ENCODE measurements at regions not wholly inside any gene's neighbourhood (a gene's known extent, or its start where the extent isn't known, plus 50 kb on each side); places are given as distances from the start of the nearest gene placed in this dataset.

- Histone ChIP-seq H3K27me3 (no peaks in the 10 kb centered on the region), H3K4me1 (peaks cover 18% of the 10 kb centered on the region), H3K36me3 (no peaks in the 10 kb centered on the region), H3K4me3 (no peak overlapping the region), H3K4me2 (no peak overlapping the region), H3K79me2 (ENCODE audit: low read depth) (no peaks in the 10 kb centered on the region), H3F3A (ENCODE audit: low read depth) (peaks cover 19% of the 10 kb centered on the region), H4K20me1 (ENCODE audit: low read depth) (no peaks in the 10 kb centered on the region), H2AFZ (replicated peaks) (no peak overlapping the region), H3K9me3 (ENCODE audit: low read depth) (no peaks in the 10 kb centered on the region), H3K27ac (no peak overlapping the region), H3K9ac (no peak overlapping the region)
- TF ChIP-seq EZH2 (IDR thresholded peaks at IDR 0.05) (no peak), CTCF (IDR thresholded peaks at IDR 0.05) (no peak), EZH2phosphoT487 (IDR thresholded peaks at IDR 0.05) (no peak)
- Mint-ChIP-seq H3K9me3 (no peaks in the 10 kb centered on the region), H3K36me3 (no peaks in the 10 kb centered on the region), H3K4me1 (peaks cover 10% of the 10 kb centered on the region), H3K27ac (no peak overlapping the region), H3K27me3 (ENCODE audit: insufficient read depth, low read depth) (peaks cover 2% of the 10 kb centered on the region), H3K4me3 (no peak overlapping the region)
- DNase-seq (ENCODE audit: low spot score) = no peak
Observed at GRCh38 chr20:11976966-11977365, 59.3 kb downstream of the BTBD3 start.

- H3K27me3 Mint-ChIP-seq (ENCODE audit: insufficient read depth, low read depth) = peaks cover 2% of the 10 kb centered on the region
- no peak overlapping the region for H3K9ac ChIP-seq
- no peaks in the 10 kb centered on the region for H3K27me3 ChIP-seq
Observed at GRCh38 chr20:11978496-11978895, 60.8 kb downstream of the BTBD3 start.

GRCh38 chr20:11979306-11979990 is 61.8 kb downstream of the BTBD3 start:
- no peak overlapping the region for H3K27ac Mint-ChIP-seq
- Histone ChIP-seq H3K27me3 (no peaks in the 10 kb centered on the region), H3K9me3 (ENCODE audit: low read depth) (no peaks in the 10 kb centered on the region), H3K4me1 (peaks cover 18% of the 10 kb centered on the region), H3K9ac (no peak overlapping the region), H3K4me2 (peak overlapping the region; percentile 48), H2AFZ (replicated peaks) (no peak overlapping the region), H4K20me1 (ENCODE audit: low read depth) (no peaks in the 10 kb centered on the region), H3K36me3 (no peaks in the 10 kb centered on the region), H3K27ac (peak overlapping the region; percentile 38), H3K4me3 (no peak overlapping the region), H3F3A (ENCODE audit: low read depth) (peaks cover 19% of the 10 kb centered on the region), H3K79me2 (ENCODE audit: low read depth) (no peaks in the 10 kb centered on the region)
- no peak overlapping the region for H3K4me3 Mint-ChIP-seq
- no peaks in the 10 kb centered on the region for H3K9me3 Mint-ChIP-seq
- H3K4me1 Mint-ChIP-seq = peaks cover 10% of the 10 kb centered on the region
- no peaks in the 10 kb centered on the region for H3K36me3 Mint-ChIP-seq
- no peak for DNase-seq (ENCODE audit: low spot score)
- H3K27me3 Mint-ChIP-seq (ENCODE audit: insufficient read depth, low read depth) = peaks cover 5% of the 10 kb centered on the region
- no peak for TF ChIP-seq CTCF (IDR thresholded peaks at IDR 0.05)
- TF ChIP-seq EZH2 (IDR thresholded peaks at IDR 0.05) = no peak
- TF ChIP-seq EZH2phosphoT487 (IDR thresholded peaks at IDR 0.05) = no peak

More at GRCh38 chr20:11978496-11978895, 60.8 kb downstream of the BTBD3 start:
- Mint-ChIP-seq H3K4me3 (no peak overlapping the region), H3K4me1 (peaks cover 10% of the 10 kb centered on the region), H3K36me3 (no peaks in the 10 kb centered on the region), H3K9me3 (no peaks in the 10 kb centered on the region), H3K27ac (no peak overlapping the region)
- Histone ChIP-seq H3F3A (ENCODE audit: low read depth) (peaks cover 19% of the 10 kb centered on the region), H3K4me2 (no peak overlapping the region), H4K20me1 (ENCODE audit: low read depth) (no peaks in the 10 kb centered on the region), H3K27ac (no peak overlapping the region), H3K79me2 (ENCODE audit: low read depth) (no peaks in the 10 kb centered on the region), H3K9me3 (ENCODE audit: low read depth) (no peaks in the 10 kb centered on the region), H3K4me3 (no peak overlapping the region), H2AFZ (replicated peaks) (no peak overlapping the region), H3K36me3 (no peaks in the 10 kb centered on the region), H3K4me1 (peaks cover 18% of the 10 kb centered on the region)
- TF ChIP-seq CTCF (IDR thresholded peaks at IDR 0.05) = no peak
- no peak for TF ChIP-seq EZH2 (IDR thresholded peaks at IDR 0.05)
- no peak for TF ChIP-seq EZH2phosphoT487 (IDR thresholded peaks at IDR 0.05)
- DNase-seq (ENCODE audit: low spot score) = no peak
